GM21529 (cell line): ENCODE measurements at regions not wholly inside any gene's neighbourhood (a gene's known extent, or its start where the extent isn't known, plus 50 kb on each side); places are given as distances from the start of the nearest gene placed in this dataset.
"Not testable (repeated sequence)": the region's sequence is repeated elsewhere in the genome, so short reads cannot be mapped to it uniquely, and the experiment has no call there.

Experiments
- ATAC-seq: cut with Tn5 transposase; IDR thresholded peaks from one replicate; pipeline ENCODE4 v1.9.1; 2021; ENCODE audit not compliant: unreplicated experiment

- no peak for ATAC-seq
Measured at GRCh38 chr1:68827261-68827660, 330.4 kb upstream of the DEPDC1 start.

DNA sequence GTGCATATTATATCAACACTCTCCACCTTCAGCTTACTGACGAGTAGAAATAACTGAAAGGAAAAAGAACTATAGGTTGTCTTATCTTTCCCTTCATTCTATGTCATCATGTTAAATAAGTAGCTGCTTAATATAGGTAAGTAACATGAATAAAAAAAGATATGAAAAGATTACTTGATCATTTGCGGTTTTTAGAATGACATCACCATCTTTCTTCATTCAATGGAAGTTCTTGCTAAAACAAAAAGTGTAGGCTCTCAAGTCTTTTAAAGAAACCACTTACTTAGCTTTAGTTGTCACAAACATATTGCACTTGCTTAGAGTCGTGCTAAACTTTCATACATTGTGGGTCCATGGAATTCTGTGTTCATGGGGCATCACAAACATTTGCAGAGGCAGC, 331.1 kb upstream of the DEPDC1 start:
- ATAC-seq, result no peak

DNA sequence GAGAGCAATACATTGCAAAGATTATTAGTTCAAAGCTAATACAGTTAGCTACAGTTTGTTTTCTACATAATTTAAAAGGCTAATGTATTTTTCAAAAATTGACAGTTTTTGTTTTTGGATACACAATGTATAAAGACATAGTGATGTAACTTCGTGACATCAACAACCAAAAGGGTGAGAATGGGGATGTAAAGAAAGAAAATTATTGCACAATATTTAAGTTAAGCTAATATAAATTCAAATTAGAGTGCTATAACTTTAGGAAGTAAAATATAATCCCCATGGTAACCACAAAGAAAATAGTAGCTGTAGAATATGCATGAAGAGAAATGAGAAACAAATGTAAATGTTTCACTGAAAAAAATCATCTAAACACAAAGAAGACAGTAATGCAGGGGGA, 334.4 kb upstream of the DEPDC1 start:
- no peak for ATAC-seq

- ATAC-seq, result no peak
Measured at GRCh38 chr1:68848017-68848416, 351.1 kb upstream of the DEPDC1 start.

DNA sequence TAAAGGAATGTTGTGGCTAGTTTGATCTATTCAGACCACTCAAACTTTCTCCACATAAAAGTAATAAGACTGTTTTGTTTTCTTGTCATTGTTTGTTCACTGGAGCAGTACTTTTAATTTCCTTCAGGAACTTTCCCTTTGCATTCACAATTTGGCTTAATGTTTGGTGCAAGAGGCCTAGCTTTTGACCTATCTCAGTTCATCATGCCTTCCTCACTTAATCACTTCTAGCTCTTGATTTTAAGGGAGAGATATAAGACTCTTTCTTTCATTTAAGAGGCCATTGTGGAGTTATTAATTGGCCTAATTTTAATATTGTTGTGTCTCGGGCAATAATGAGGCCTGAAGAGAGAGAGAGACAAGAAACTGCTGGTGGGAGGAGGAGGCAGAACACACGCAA, 371.7 kb upstream of the DEPDC1 start:
- no peak for ATAC-seq

DNA sequence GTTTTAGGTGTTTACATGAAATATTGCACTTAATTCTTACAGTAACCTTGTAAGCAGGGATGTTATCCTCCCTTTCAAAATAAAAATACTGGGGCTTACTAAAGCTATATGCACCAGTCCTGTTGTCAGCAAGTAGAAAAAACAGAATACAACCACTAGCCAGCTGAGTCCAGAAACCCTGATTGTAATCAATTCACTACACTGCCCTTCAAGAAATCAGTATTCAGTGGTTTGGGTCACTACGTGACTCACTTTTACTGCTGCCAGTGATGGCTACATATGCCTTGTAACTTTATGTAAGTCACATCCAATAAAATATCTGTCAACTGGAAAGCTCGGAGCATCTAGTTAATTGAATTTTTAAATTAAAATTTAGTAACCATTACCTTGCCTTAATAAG, 376.3 kb upstream of the DEPDC1 start:
- ATAC-seq, result no peak

- ATAC-seq, result not testable (repeated sequence)
Measured at GRCh38 chr1:68881330-68882194, 384.7 kb upstream of the DEPDC1 start.

DNA sequence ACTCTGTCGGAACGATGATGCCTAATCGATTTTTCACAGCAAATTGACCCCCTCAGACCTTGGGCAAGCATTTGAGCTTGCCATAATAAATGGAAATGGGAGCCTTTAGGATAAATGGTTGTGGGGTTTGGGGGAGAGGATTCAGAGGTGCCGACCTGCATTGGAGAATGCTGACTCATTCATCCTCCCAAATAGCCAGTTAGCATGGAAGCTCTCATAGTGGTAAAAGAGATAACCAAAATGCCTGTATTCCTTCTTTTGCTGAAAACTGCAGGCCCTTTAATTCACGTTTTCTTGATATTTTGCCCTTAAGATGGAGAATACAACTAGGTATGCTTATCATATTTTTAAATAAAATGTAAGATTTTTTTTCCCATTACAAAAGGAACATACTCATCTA, 392.6 kb upstream of the DEPDC1 start:
- ATAC-seq, result no peak

- ATAC-seq, result no peak
Measured at GRCh38 chr1:68890736-68891135, 393.9 kb upstream of the DEPDC1 start.

DNA sequence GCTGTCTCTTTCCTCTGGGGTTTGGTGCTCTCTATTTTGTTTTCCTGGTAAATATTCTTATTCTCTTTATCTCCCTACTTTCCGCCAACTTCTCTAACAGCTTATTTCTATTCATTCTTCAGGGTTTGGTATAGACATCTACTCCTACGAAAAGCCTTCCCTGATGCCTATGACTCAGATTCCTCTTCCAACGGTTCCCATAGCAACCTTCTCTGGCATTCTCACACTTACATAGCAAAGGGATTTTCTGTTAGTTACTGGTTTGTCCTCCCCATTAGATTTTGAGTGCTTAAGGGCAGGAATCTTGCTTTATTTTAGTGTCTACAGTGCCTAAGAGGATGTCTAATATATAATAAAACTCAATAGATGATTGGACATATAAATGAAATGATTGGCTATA, 407.6 kb upstream of the DEPDC1 start:
- no peak for ATAC-seq

- ATAC-seq, result no peak
Measured at GRCh38 chr1:68906431-68906830, 409.5 kb upstream of the DEPDC1 start.

DNA sequence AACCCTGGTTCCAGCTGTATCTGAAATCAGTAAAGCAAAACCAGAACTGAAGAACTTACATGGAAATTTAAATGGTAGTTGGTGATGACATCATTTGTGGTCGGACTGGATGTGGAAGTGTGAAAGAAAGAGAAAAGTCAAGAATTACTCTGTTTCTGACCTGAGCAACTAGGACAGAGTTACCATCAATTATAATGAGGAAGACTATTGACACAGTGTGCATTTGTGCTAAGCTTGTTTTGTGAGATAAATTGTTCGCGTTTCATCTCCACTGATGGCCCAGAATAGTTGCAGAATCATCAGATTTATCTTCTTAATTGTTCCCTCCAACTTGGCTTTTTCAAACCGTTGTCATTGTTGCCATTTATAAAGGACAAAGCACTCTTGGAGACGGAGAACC, 410.6 kb upstream of the DEPDC1 start:
- ATAC-seq, result no peak

DNA sequence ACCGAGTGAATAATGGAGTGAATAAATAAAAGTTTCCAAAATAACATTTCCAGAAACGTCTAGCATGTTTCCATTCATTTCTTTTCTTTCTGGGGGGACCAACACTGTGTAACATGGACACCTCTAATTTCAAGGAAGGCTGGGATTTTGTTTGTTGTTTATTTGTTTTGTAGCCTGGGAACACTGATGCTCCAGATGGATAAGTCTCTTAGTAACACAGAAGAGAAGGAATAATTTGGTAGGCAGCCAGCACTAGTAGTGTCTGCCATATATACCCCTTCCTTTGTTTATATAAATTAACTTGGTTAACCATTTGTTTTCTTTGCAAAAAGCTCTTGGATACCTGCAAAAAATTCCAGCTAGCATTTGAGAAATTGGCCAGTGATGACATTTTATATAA, 411.4 kb upstream of the DEPDC1 start:
- ATAC-seq, result no peak

DNA sequence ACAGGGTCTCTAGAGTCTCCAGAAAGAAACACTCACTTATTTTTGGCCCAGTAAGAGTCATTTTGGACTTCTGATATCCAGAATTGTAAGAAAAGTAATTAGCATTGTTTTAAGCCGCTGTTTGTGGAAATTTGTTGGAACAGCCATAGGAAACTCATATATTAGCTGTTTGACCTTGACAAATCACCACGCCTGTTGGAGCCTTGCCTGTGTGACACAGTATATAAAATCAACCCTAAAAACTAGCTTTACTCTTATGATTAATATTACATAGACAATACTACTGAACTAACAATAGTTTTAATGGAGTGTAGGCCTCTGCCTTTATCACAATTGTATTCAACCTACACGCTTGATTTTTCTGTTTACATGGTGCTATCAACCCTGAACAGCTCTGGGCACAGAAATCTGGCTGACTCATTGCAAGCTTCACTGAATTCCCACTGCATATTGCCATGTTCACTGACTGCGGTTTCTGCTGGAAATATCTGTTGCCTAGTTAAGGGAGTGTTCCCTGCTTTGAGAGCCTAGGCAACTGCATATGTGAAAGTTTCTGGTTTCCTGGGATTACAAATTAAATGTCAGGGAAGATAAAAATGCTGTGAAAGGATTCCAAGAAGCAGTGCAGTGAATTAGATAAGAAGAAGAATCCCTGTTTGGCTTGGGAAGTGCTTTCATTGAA, 419.5 kb upstream of the DEPDC1 start:
- no peak for ATAC-seq

DNA sequence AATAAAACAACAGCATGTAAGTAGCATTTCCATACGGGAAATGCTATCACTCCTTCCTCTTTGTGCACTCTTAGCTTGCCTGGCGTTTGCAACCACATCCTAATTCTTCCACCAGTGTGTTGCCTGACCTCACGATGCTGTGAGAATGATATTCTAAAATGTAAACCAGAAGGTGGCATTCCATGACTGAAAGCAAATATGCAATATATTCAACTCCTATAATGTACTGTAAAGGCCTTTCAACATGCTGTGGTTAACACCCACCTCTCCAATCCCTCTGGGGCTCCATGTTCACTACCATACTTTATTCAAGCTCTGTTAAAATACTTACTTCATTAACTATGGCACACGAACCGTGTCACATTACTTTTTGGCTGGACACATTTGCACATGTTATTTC, 420.6 kb upstream of the DEPDC1 start:
- ATAC-seq, result no peak

DNA sequence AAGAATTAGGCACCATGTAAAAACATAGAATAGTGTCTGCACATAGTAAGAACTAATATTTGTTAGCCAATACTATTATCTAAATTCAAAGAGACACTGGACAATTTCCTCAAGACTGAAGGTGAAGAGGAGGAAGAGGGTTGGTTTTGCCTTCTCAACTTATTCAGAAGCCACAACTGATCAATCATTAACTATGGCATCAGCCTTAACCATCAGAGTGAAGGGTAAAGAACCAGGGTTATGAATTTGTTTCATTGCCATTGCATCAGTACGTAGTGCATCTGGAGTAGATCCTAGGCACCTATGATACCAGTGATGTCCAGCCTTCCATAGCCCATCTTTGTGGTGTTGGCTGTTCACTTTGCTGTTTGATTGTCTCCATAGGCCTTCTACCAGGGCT, 421.7 kb upstream of the DEPDC1 start:
- ATAC-seq, result no peak

DNA sequence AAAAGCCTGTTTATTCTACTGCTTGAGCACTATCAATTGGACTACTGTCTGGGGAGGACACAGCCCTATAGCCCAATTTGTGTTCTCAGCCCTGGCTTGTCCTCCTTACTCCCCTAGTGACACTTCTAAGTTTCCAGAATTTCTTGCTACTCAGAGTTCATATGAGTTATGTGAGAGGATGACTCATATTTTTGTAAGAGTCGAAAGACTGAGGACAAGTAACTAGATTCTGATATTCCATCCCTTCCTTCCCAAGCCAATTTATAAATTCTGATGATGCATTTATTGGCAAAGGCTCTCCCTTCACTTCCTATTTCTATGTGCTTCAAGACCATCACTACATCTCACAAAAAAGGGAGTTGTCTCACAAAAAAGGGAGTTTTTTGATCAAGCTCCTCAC, 422.2 kb upstream of the DEPDC1 start:
- no peak for ATAC-seq

DNA sequence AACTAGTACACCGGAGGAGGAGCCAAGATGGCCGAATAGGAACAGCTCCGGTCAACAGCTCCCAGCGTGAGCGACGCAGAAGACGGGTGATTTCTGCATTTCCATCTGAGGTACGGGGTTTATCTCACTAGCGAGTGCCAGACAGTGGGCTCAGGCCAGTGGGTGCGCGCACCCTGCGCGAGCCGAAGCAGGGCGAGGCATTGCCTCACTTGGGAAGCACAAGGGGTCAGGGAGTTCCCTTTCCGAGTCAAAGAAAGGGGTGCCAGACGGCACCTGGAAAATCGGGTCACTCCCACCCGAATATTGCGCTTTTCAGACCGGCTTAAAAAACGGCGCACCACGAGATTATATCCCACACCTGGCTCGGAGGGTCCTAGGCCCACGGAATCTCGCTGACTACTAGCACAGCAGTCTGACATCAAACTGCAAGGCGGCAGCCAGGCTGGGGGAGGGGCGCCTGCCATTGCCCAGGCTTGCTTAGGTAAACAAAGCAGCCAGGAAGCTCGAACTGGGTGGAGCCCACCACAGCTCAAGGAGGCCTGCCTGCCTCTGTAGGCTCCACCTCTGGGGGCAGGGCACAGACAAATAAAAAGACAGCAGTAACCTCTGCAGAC, 426.7 kb upstream of the DEPDC1 start:
- ATAC-seq, result not testable (repeated sequence)

DNA sequence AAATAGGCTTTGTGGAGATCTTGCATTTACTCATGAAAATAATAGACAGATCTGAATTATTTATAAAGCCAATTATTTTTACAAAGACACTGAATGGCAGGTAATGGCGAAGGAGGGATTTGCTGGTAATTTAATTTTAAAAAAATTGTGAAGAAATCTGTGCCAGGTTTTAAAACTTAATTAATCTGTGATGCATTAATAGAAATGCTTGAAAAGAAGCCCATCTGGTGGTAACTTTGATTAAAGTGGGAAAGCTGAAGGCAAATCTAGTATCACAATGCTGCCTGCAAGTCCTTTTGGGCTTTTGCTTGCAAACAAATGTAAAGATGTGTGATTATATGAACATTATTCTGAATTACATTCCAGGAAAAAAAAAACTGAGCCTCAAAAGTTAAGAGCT, 433.2 kb upstream of the DEPDC1 start:
- ATAC-seq, result no peak

GRCh38 chr1:68936530-68936929, 439.6 kb upstream of the DEPDC1 start:
- no peak for ATAC-seq

DNA sequence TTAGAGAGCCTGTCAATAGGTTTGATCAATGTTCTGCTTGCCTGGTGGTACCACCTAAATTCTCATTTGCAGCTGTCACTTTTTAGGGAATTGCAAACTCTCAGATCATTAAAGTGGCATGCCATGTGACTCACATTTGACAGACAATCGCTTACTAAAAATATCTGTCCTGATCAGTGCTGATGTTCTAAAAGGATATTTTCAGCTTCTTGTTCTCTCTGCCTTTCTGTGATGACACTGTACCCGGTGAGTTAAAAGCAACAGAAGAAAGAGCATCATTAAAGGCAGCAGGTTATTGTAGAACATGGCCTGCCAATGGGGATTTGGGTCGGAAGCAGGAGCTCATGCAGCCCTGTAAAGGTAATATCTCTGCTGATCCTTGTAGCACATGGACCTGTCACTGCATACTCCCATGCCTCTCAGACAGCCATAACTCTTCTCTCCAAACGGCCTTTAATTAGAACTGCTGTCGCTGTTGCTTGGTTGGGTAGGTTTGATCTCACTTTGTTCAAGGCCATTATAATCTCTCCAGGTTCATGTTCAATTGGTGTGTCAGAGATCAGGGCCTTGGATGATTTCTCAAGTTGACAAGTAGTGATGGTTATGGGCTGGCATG, 441.3 kb upstream of the DEPDC1 start:
- ATAC-seq, result no peak

GRCh38 chr1:68950036-68950435, 453.2 kb upstream of the DEPDC1 start:
- no peak for ATAC-seq
